HG02610 (cell line): ENCODE measurements at regions not wholly inside any gene's neighbourhood (a gene's known extent, or its start where the extent isn't known, plus 50 kb on each side); places are given as distances from the start of the nearest gene placed in this dataset.

Experiments
- ATAC-seq: cut with Tn5 transposase; IDR thresholded peaks from one replicate; pipeline ENCODE4 v1.9.1; 2021; ENCODE audit warnings: mild to moderate bottlenecking, moderate library complexity; ENCODE audit not compliant: unreplicated experiment

DNA sequence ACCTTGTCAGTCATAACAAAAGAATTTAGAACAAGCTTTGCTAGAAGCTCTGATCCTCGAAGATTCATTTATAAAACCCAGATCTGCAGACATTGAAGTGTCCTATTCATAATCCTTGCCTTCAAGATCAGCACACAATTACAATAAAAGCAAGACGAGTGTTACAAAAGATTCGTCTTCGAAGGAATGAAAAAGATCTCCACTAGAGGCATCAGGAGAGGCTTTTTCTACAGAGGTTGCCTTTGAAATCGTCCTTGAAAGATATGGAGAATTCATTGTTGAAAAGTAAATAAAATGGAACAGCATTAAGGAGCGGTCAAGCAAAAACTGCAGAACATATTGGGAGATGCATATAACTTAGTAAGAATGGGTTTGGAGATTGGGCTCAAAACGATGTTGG, 146.4 kb downstream of the BMP4 start:
- ATAC-seq = no peak

DNA sequence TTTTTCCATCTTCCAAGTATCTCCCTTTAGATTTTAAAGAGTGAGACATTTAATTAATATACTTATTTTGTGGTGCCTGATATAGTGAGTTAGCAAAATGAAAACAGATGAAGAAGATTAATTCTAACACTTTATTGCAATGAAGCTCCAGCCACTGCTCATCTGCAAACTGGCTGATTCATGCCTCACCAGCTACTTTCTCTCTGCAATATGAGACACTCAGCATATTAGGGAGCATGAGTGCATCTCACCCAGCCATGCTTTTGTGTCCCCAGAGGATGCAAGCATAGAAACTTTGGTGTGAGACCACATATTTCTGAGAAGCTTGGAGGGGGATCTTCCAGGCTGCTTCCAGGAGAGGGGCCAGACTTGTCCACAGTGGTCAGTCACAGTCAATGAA, 148.6 kb downstream of the BMP4 start:
- no peak for ATAC-seq

DNA sequence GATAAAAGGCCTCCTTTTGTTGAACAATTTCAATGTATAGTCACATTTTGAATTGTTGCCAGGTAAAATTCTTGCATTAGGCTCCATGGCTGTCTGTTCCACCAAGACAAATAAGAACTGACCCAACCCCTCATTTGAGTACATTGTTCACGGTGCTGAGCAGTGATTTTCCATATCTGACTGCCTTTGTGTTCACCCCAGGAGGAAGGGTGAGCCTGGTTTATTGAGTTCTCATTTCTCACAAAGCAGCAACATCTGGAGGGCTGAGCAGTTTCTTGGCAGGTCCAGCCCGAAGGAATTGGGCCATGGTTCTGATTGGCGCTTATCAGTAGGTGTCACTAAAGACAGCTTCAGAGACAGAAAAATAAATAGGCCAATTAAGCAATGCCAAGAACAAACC, 149.1 kb downstream of the BMP4 start:
- ATAC-seq = no peak

DNA sequence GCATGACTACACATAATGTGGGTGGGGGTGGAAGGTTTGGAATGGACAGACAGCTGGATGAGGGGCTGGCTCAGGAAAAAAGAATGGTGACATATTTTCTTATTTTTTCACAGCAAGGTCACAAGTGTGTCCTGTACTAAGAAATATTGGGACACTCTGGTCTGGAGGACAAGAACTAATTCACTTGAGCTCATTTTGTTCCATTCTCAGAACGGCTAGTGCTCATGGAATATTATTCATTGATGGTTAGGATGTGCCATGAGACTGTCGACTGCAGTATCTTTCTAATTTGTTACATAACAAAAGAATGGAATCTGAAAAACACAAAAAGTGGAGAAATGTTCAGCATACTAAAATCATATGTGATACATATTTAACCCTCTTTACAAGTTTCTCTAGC, 149.5 kb downstream of the BMP4 start:
- no peak for ATAC-seq

DNA sequence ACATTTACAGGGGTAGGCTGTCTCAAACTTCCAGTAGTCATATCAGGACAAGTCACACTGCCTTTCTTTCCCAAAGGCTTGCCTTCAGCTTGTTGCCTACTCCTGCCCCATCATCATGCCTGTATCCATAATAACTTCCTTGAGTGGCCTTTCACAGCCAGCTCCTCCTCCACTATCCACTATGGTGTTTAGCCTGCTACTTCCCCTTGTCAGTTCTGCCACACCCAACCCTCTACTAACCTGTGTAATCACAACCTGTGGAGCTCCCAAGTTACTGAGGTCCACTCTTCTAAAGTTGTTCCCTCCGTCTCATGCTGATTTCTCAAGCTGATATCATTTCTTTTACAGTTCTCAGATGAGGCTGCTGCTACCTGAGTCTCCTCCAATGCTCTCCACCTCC, 159.9 kb downstream of the BMP4 start:
- no peak for ATAC-seq

DNA sequence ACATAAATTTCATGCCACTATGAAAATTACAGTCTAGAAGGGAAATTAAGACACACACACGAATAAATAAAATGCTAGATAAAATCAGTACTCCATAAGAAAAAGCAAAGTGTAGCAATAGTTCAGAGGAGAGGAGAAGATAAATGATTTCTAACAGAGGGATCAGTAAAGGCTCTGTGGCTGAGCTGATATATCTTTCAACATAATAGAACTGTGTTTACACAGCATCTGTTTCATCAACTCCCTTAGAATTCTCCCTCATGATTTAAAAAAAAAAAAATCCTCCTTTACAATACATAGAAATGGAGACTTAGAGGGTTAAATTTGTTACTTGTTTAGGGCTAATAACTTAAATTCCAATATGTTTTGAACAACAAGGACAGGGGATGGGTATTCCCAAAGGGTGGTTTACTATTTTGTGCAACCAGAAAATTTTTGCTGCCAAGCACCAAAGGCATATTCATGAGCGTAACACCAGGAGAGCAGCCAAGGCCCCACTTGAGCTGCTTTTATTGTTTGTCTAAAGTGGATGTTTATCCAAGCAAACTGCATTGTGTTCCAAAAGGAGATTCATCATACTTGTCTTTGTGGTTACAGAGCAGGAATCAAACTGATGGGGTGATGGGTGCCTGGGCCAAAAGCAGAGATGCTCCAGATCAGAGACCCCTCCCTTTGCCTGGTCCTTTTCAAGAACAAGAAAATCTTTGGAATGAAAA, 162.7 kb downstream of the BMP4 start:
- ATAC-seq = no peak

DNA sequence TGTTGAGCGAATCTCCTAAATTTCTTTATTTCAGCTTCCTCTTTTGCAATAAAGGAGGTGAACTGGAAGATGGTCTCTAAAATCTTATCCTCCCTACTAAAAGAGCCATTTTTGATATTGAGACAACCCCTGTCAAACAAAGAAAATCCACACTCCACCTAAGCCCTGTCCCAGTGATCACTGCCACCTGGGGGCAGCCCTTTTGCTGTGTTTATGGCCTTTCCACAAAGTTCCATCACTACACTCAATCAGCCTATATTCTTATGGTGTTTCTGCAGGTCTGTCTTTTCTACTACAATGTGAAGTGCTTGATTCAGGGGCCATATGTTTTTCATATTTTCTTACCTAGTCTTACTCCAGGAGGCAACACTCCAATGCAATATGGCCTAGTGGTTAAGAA, 163.7 kb downstream of the BMP4 start:
- no peak for ATAC-seq

DNA sequence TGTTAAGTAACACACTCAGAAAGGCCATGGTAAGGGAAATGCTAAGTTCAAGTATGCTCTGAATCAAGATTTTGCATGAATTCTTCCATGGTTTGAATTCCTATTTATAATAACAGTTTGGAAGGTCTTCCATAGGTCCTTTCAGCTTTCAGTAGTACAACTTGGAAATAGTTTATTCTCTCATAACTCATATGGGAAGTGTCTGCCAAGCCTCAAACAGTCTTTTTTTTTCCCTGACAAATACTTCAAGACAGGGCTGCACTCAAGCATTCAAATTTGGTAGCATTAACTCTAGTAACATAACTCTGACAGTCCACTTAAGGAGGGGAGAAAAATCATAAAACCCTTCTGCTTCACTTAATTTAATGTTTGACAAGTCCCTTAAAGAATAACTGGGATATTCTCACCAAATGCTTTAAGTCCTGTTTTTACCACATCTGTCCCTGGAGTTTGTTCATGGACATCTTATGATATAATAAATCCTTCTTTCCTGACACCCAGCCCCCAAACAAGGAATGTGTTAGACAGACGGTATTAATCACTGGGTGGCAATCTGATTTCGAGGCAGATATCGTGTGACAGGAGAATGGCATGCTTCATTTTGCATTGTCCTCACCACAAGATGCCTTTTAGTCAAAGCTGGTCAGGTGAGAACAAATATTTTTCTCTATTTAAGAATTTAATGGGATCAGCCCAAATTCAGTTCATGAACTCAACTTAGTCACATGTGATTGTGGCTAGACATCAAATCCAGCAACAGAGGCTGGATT, 165.7 kb downstream of the BMP4 start:
- ATAC-seq = no peak

DNA sequence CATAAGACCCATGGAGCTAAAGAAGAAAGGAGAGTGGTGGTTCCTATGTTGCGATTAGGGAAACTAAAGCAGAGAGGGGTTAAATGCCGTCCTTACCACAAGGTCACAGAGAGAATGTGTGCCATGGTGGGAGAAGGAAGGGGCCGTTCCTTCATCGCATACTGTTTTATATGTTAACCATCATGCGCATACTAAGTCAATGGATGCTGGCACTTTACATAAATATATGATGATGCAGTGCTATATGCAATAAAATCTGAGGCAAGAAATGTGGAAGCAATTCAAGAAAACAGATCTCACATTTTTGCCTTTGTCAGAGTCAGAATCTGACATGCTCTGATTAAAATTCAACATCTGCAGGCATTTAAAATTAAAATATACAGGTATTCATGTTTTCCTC, 168.1 kb downstream of the BMP4 start:
- no peak for ATAC-seq

DNA sequence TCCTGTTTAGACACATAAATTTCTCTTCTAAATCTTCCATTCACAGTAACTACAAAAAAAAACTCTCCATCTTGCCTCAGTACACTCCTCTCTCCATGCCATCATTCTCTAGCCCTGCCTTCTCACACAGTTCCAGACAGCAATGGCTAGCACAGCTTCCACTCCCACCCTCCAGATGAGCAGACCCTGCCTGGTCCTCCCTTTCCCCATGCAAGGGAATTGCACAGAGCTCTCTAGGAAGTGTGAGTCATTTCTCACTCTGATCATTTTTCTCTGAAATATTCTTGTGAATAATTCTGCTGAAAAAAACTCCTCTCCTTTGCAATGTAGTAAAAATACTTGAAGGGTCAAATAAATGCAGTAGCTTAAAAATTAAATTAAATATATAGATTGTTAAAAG, 170.6 kb downstream of the BMP4 start:
- no peak for ATAC-seq

DNA sequence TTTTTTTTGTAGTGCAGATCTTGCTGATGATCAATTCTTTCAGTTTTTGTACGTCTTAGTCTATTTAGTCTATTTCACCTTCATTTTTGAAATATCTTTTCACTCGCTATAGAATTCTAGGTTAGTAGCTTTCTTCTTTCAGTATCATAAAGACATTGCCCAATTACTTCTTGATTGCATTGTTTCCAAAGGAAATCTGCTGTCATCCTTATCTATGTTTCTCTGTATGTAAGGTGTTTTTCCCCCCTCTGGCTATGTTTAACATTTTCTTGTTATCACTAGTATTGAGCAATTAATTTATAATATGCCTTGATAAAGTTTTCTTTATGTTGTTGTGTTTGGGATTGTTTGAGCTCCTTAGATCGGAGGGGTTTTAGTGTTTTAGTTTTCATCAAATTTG, 171.9 kb downstream of the BMP4 start:
- ATAC-seq = no peak

DNA sequence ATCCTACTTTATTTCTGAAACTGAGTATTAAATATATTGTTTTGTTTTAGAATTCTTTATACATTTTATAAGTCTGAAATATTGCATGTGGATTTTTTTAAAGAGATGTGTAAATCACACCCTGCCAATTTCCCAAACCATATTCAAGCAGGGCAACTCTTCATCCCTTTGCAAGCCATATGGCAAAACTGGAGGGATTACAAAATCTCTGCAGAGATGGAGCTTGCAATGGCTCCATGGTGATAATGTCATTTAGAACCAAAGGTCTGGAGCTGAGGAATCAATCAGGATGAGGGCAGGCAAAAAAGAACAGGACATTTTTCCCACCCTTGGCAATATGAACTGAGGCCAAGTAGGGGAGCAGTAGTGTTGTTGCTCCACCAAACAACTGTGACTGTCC, 173.4 kb downstream of the BMP4 start:
- ATAC-seq = no peak

DNA sequence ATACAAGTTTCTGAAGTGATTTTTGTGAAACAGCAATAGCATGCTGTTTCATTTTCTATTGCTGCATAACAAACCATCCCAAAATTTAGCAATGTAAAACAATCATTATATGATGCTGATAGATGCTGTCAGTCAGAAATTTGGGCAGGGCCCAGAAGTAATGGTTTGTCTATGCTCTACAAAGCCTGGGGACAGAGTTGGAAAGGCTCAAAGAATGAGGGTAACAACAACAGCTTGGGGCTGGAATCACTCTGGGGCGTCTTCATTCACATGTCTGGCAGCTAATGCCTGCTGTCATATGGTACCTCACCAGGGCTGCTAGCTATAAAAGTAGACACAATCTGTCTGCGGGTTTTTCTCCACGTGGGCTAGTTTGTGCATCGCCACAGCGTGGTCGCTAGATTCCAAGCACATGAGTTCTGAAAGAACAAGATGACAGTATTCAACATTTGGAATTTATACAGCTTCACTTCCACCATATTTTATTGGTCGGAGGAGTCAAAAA, 176.5 kb downstream of the BMP4 start:
- ATAC-seq = no peak

DNA sequence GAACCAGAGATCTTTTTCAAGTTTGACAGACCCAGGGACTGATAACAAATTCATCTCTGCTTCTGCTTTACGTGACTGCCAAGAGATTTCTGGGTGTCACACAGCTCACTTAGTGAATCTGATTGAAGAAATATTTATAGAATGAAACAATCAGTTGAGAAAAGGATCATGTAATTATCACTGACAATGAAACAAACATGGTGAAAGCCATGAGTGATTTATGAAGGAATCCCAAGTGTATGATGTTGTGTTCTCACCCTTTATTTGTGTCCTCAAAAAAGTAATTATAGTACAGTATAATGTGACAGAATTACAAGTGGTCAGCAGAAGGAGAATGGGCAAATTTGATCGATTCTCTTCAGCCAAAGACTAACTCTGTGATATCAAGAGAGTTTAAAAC, 177.3 kb downstream of the BMP4 start:
- no peak for ATAC-seq

DNA sequence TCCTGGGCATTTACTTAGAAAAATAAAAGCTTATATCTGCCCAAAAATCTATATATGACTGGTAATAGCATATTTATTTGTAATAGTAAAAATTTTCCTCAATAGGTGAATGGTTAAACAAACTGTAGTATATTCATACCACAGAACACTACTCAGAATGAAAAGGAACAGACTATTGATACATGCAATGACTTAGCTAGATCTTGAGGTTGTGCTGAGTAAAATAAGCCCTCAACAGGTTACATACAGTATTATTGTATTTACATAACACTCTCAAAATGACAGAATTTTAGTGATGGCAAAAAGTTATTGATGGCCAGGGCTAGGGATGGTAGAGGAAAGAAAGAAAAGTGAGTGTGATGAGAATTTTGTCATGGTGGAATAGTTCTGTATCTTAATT, 178.4 kb downstream of the BMP4 start:
- peak; percentile 89 for ATAC-seq

DNA sequence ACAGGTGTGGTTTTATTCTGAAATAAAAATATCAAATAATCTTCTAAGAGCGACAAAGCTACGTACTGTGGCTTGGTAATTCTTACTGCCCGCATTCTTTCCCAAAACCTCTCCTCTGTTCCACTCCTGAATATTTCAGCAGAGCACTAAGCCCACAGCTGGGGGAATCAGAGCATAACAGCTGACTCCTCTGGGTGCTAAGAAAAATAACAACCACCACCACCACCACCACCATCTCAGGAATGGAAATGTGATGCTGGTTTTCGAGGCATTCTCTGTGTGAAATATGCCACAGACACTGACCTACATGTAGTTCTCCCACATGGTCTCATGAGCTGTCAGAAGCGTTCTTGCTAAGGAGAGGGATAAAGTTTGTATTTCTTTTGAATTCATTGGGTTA, 183.7 kb downstream of the BMP4 start:
- no peak for ATAC-seq

DNA sequence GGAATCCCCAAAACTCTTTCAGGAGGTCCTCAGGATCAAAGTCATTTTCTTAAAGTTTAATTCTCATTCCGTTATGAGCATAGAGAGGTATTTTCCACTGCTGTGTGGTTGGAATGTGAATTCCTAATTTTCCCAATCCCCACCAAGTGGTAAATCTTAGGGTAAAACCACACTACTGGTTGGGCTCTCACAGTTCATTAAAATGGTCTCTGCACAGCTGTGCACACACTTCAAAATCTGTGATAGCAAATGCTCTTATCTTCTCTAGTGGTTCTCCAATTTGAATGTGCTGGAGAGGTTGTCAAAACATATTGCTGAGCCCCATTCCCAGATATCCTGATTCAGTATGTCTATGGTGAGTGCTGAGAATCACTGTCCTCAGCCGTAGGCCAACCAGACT, 189.1 kb downstream of the BMP4 start:
- ATAC-seq = no peak

DNA sequence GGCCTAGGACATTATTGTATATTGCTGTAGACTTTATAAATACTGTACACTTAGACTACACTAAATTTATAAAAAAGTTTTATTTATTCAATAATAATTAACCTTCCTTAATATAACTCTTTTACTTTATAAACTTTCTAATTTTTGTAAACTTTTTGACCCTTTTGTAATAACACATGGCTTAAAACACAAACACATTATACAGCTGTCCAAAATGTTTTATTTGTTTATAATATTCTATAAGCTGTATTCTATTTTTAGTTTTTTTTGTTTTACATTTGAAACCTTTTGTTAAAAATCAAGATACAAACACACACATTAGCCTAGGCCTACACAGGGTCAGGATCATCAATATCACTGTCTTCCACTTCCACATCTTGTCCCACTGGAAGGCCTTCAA, 190.0 kb downstream of the BMP4 start:
- ATAC-seq = no peak

DNA sequence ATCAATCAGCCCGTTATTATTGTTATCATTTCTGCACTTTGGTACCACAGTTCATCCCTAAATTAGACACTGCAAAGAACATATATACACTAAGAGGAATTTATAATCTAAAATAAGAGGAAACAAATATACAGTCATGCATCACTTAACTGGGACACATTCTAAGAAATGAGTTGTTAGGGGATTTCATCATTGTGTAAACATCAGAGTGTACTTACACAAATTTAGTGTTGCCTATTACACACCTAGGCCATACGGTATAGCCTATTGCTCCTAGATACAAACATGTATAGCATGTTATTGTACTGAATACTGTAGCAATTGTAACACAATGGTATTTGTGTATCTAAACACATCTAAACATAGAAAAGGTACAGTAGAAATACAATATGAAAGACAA, 190.5 kb downstream of the BMP4 start:
- ATAC-seq = no peak

DNA sequence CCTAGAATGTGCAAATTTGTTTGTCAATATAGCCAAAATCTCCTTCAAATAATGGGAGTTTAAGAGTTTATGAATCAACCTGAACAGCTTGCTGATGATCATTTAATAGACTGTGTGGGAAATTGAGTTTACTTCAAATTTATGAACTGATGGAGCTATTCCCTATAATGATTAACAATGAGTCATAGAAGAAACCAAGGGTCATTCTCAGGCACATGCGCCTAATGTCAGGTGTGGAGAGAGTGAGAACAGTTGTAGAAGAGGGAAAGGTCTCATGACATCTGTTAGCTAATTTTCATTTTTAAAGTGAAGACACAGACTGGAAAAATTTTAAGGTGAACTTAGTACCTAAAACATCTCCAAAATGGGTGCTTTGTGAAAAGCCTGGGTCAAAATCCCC, 191.8 kb downstream of the BMP4 start:
- ATAC-seq = no peak

DNA sequence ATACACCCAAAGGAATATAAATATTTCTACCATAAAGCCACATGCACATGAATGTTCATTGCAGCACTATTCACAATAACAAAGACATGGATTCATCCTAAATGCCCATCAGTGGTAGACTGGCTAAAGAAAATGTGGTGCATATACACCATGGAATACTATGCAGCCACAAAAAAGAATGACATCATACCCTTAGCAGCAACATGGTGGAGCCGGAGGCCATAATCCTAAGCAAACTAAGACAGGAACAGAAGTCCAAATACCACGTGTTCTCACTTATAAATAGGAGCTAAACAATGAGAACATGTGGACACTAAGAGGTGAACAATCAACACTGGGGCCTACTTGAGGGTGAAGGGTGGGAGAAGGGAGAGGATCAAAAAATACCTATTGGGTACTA, 198.5 kb downstream of the BMP4 start:
- ATAC-seq = no peak

DNA sequence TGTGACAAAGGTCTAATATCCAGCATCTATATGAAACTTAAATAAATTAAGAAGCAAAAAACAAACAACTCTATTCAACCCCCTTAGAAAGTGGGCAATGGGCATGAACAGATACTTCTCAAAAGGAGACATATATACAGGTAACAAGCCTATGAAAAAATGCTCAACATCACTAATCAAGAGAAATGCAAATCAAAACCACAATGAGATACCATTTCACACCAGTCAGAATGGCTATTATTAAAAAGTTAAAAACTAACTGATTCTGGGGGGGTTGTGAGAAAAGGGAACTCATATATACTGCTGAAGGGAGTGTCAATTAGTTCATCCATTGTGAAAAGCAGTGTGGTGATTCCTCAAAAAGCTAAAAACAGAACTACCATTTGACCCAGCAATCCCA, 198.9 kb downstream of the BMP4 start:
- ATAC-seq = no peak

DNA sequence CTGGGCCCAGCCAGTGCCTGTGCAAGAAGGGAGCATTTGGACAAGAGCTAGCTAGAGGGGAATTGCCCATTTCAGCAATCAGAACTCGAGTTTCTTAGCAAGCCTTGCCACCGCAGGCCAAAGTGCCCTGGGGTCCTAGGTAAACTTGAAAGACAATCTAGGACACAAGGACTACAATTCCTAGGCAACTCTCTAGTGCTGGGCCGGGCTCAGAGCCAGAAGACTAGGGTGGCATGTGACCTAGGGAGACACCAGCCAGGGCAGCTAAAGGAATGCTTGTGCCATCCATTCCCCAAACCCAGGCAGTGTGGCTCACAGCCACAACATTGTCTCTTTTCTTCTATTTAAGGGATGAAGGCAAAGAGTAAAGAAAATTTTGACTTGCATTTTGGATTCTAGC, 205.0 kb downstream of the BMP4 start:
- no peak for ATAC-seq
